H9 (cell line): ENCODE measurements at regions not wholly inside any gene's neighbourhood (a gene's known extent, or its start where the extent isn't known, plus 50 kb on each side); places are given as distances from the start of the nearest gene placed in this dataset.

Experiments used
- DNase-seq: peaks from one replicate; pipeline ENCODE4 v3.0.0-alpha.2; 2017
- H2AFZ ChIP-seq: one replicate; pipeline ENCODE4 v1.6.1; 2013; ENCODE audit warnings: mild to moderate bottlenecking, low read length, control low read depth, moderate library complexity
- H2AK5ac ChIP-seq: 2 replicates; pipeline ENCODE4 v1.6.1; 2013; ENCODE audit warnings: low read length, control low read depth, mixed read lengths; ENCODE audit not compliant: insufficient read length
- H2BK120ac ChIP-seq: one replicate; pipeline ENCODE4 v1.6.1; 2013; ENCODE audit warnings: low read depth, mild to moderate bottlenecking, low read length, control low read depth, inconsistent platforms; ENCODE audit not compliant: poor library complexity, severe bottlenecking
- H2BK12ac ChIP-seq: 2 replicates; pipeline ENCODE4 v1.6.1; 2013; ENCODE audit warnings: low read length, control low read depth, mixed read lengths, low read depth; ENCODE audit not compliant: insufficient read length
- H2BK15ac ChIP-seq: 2 replicates; pipeline ENCODE4 v1.6.1; 2013; ENCODE audit warnings: low read depth, low read length, control low read depth
- H2BK20ac ChIP-seq: one replicate; pipeline ENCODE4 v1.6.1; 2013; ENCODE audit warnings: low read depth, mild to moderate bottlenecking, low read length, control low read depth, inconsistent platforms; ENCODE audit not compliant: poor library complexity, severe bottlenecking
- H2BK5ac ChIP-seq: 2 replicates; pipeline ENCODE4 v1.6.1; 2013; ENCODE audit warnings: low read length, control low read depth, mixed read lengths; ENCODE audit not compliant: insufficient read length
- H3K14ac ChIP-seq: 2 replicates; pipeline ENCODE4 v1.6.1; 2013; ENCODE audit warnings: low read length, control low read depth; ENCODE audit not compliant: insufficient read depth
- H3K18ac ChIP-seq: 2 replicates; pipeline ENCODE4 v1.6.1; 2013; ENCODE audit warnings: low read depth, mild to moderate bottlenecking, mixed read lengths, low read length, control low read depth; ENCODE audit not compliant: insufficient read length
- H3K23ac ChIP-seq: 2 replicates; pipeline ENCODE4 v1.6.1; 2013; ENCODE audit warnings: low read length, control low read depth, mixed read lengths, low read depth; ENCODE audit not compliant: insufficient read length
- H3K23me2 ChIP-seq: 2 replicates; pipeline ENCODE4 v1.6.1; 2013; ENCODE audit warnings: low read depth, mild to moderate bottlenecking, mixed read lengths, low read length, control low read depth; ENCODE audit not compliant: insufficient read length, poor library complexity, severe bottlenecking
- H3K27ac ChIP-seq: 2 replicates; pipeline ENCODE4 v1.5.1; 2013; ENCODE audit warnings: low read length, control low read depth, mixed read lengths, low read depth; ENCODE audit not compliant: insufficient read length
- H3K27me3 ChIP-seq: 2 replicates; pipeline ENCODE4 v1.6.1; 2013; ENCODE audit warnings: low read length, control low read depth, inconsistent platforms; ENCODE audit not compliant: insufficient read depth
- H3K4ac ChIP-seq: 2 replicates; pipeline ENCODE4 v1.6.1; 2013; ENCODE audit warnings: low read depth, mild to moderate bottlenecking, control low read depth, inconsistent platforms, low read length, moderate library complexity
- H3K4me1 ChIP-seq: 2 replicates; pipeline ENCODE4 v1.6.1; 2013; ENCODE audit warnings: low read length, control low read depth, inconsistent platforms; ENCODE audit not compliant: insufficient read depth
- H3K4me2 ChIP-seq: 2 replicates; pipeline ENCODE4 v1.6.1; 2013; ENCODE audit warnings: low read length, control low read depth, mixed read lengths; ENCODE audit not compliant: insufficient read length, insufficient read depth
- H3K56ac ChIP-seq: 2 replicates; pipeline ENCODE4 v1.6.1; 2013; ENCODE audit warnings: low read depth, mild to moderate bottlenecking, mixed read lengths, low read length, control low read depth; ENCODE audit not compliant: insufficient read length
- H3K79me1 ChIP-seq: 2 replicates; pipeline ENCODE4 v1.6.1; 2013; ENCODE audit warnings: low read depth, mild to moderate bottlenecking, moderate library complexity, low read length, control low read depth, inconsistent platforms; ENCODE audit not compliant: insufficient read depth, poor library complexity, severe bottlenecking
- H3K79me2 ChIP-seq: 2 replicates; pipeline ENCODE4 v1.6.1; 2013; ENCODE audit warnings: low read length, control low read depth, inconsistent platforms; ENCODE audit not compliant: insufficient read depth
- H3K9ac ChIP-seq: 2 replicates; pipeline ENCODE4 v1.6.1; 2013; ENCODE audit warnings: low read length, control low read depth, mixed read lengths; ENCODE audit not compliant: insufficient read length; ENCODE audit errors: extremely low read depth
- H3K9me3 ChIP-seq: one replicate; pipeline ENCODE4 v1.6.1; 2013; ENCODE audit warnings: low read depth, low read length, inconsistent platforms; ENCODE audit not compliant: control insufficient read depth
- H3T11ph ChIP-seq: one replicate; pipeline ENCODE4 v1.6.1; 2013; ENCODE audit warnings: mild to moderate bottlenecking, low read length, control low read depth, inconsistent platforms
- H4K20me1 ChIP-seq: one replicate; pipeline ENCODE4 v1.6.1; 2013; ENCODE audit not compliant: control insufficient read depth, insufficient read length, insufficient read depth
- H4K5ac ChIP-seq: 2 replicates; pipeline ENCODE4 v1.6.1; 2013; ENCODE audit warnings: low read depth, mild to moderate bottlenecking, mixed read lengths, low read length, control low read depth; ENCODE audit not compliant: insufficient read length
- H4K8ac ChIP-seq: replicated peaks from 2 replicates; pipeline ENCODE4 v1.6.1; 2013; ENCODE audit warnings: low read length, control low read depth, mixed read lengths, low read depth; ENCODE audit not compliant: insufficient read length
- H4K91ac ChIP-seq: 2 replicates; pipeline ENCODE4 v1.6.1; 2013; ENCODE audit warnings: low read depth, mild to moderate bottlenecking, moderate library complexity, mixed read lengths, low read length, control low read depth; ENCODE audit not compliant: insufficient read length
- H3K27ac Mint-ChIP-seq, 3 experiments: 2 replicates in 2 of 3; 3 replicates in 1 of 3; pipeline ENCODE4 v1.8.0; 2020 to 2021; ENCODE audit warnings: mixed read lengths in 3 of 3, mild to moderate bottlenecking in 1 of 3, moderate library complexity in 1 of 3
- H3K27me3 Mint-ChIP-seq: 2 replicates; pipeline ENCODE4 v1.8.0; 2021; ENCODE audit warnings: low read depth, mild to moderate bottlenecking, moderate library complexity, mixed read lengths
- H3K36me3 Mint-ChIP-seq, 3 experiments: 2 replicates in 2 of 3; 3 replicates in 1 of 3; pipeline ENCODE4 v1.8.0; 2020 to 2021; ENCODE audit warnings: low read depth in 3 of 3, mixed read lengths in 3 of 3; ENCODE audit not compliant: insufficient read depth in 1 of 3
- H3K4me1 Mint-ChIP-seq, 2 experiments: 2 replicates each; pipeline ENCODE4 v1.8.0; 2020; ENCODE audit warnings: mixed read lengths in 2 of 2
- H3K4me3 Mint-ChIP-seq, 2 experiments: 2 replicates in 1 of 2; 3 replicates in 1 of 2; pipeline ENCODE4 v1.8.0; 2020 to 2021; ENCODE audit warnings: mild to moderate bottlenecking in 2 of 2, mixed read lengths in 2 of 2, moderate library complexity in 1 of 2
- H3K9me3 Mint-ChIP-seq, 2 experiments: 2 replicates in 1 of 2; 3 replicates in 1 of 2; pipeline ENCODE4 v1.8.0; 2020; ENCODE audit warnings: mild to moderate bottlenecking in 2 of 2, mixed read lengths in 2 of 2, moderate library complexity in 1 of 2
- CTCF ChIP-seq: fragments of 200-600 bp; sonication (generic); conservative IDR thresholded peaks from 3 replicates; pipeline ENCODE4 v1.8.0; 2021; ENCODE audit warnings: antibody characterized with exemption, mild to moderate bottlenecking
- WGBS: extraction: QIAGEN DNeasy Blood & Tissue Kit; methylation state at CpG from one replicate; pipeline ENCODE4 v1.1.7; 2013; ENCODE audit warnings: missing lambda C conversion rate, low lambda C conversion rate, mixed read lengths; ENCODE audit not compliant: insufficient read length; ENCODE audit errors: extremely low coverage; 5-methylcytosine and 5-hydroxymethylcytosine counted together

DNA sequence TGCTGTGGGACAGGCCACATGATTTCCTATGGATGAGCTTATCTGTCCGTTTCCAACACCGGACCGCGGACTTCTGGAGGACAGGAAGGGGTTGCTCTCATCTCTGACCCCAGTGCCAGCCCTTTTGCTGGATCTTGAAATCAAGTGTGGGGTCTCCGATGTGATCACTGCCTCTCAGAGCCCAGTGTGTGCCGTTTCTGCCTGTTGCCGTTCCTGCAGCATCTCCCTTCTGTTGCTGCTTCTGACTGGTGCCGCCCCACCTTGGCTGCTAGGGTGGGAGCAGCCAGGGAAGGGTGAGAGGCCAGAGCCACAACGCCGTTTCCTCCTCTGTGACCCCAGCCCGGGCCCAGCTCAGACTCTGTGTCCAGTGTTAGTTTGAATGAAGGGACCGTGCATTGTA is 67.3 kb upstream of the WNT4 start:
- Histone ChIP-seq H2AK5ac (no peak overlapping the region), H4K91ac (no peak overlapping the region), H3K18ac (no peak overlapping the region), H3K56ac (no peak overlapping the region), H2BK20ac (no peak overlapping the region), H3K27ac (no peak overlapping the region), H3K23ac (no peak overlapping the region), H2BK5ac (no peak overlapping the region), H3K27me3 (no peaks in the 10 kb centered on the region), H3K14ac (no peak overlapping the region), H3K23me2 (no peaks in the 10 kb centered on the region), H4K20me1 (no peaks in the 10 kb centered on the region), H3K79me2 (no peaks in the 10 kb centered on the region), H3K79me1 (no peaks in the 10 kb centered on the region), H3K9ac (no peak overlapping the region), H3T11ph (no peak overlapping the region), H3K4me2 (no peak overlapping the region), H2AFZ (no peak overlapping the region), H3K4me1 (peaks cover 2% of the 10 kb centered on the region; the same call in 1 of the 2 replicates), H3K4ac (no peak overlapping the region), H2BK15ac (no peak overlapping the region), H4K5ac (no peak overlapping the region), H2BK12ac (no peak overlapping the region), H4K8ac (no peak overlapping the region), H2BK120ac (no peak overlapping the region), H3K9me3 (no peaks in the 10 kb centered on the region)
- Mint-ChIP-seq H3K27me3 (peaks cover 32% of the 10 kb centered on the region), H3K9me3 (no peaks in the 10 kb centered on the region; a peak in 2 of 5 replicates), H3K4me1 (peaks cover 38 to 54% of the 10 kb centered on the region in 2 experiments), H3K36me3 (no peaks in the 10 kb centered on the region; a peak in 1 of 7 replicates), H3K27ac (no peak overlapping the region; a peak in 1 of 7 replicates), H3K4me3 (no peak overlapping the region)
- TF ChIP-seq CTCF, result no peak
- WGBS, result no CpG with 5 or more reads among the region's 12 CpGs
- DNase-seq, result no peak
